HFF-Myc (cell line): ENCODE measurements at regions not wholly inside any gene's neighbourhood (a gene's known extent, or its start where the extent isn't known, plus 50 kb on each side); places are given as distances from the start of the nearest gene placed in this dataset.

ENCODE experiments used
- DNase-seq: peaks from one replicate; pipeline ENCODE4 v3.0.0-alpha.2; 2011; ENCODE audit warnings: low read depth; ENCODE audit errors: extremely low read depth
- H3K4me3 ChIP-seq: replicated peaks from 2 replicates; pipeline ENCODE4 v1.5.1; 2011; ENCODE audit warnings: low read depth, mild to moderate bottlenecking, control low read depth, low read length
- TF ChIP-seq, protein P1 (sequence below): IDR thresholded peaks from 2 replicates; pipeline ENCODE4 v1.5.1; 2012; ENCODE audit warnings: mild to moderate bottlenecking, low read depth, low read length, control low read depth; ENCODE audit errors: missing control alignments

DNA sequence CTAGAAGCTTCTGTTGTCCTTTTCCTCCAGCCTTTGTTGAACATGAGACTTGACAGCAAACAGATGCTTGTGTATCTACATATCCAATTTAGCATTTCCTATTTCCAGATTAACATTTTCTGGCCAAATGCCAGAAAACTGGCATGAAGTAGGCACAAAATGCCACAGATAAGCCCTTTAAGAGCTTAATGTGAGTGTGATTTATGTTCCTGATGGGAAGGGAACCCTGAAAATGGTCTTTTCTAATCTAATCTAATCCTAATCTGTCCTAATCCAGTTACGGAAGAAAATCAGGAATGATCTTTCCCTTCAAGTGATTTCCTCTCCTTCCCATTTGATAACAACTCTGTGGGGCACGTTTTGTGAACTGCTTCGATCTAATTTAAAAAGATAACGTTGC is 133.0 kb upstream of the C1QTNF7 start:
- TF ChIP-seq, protein P1, sequence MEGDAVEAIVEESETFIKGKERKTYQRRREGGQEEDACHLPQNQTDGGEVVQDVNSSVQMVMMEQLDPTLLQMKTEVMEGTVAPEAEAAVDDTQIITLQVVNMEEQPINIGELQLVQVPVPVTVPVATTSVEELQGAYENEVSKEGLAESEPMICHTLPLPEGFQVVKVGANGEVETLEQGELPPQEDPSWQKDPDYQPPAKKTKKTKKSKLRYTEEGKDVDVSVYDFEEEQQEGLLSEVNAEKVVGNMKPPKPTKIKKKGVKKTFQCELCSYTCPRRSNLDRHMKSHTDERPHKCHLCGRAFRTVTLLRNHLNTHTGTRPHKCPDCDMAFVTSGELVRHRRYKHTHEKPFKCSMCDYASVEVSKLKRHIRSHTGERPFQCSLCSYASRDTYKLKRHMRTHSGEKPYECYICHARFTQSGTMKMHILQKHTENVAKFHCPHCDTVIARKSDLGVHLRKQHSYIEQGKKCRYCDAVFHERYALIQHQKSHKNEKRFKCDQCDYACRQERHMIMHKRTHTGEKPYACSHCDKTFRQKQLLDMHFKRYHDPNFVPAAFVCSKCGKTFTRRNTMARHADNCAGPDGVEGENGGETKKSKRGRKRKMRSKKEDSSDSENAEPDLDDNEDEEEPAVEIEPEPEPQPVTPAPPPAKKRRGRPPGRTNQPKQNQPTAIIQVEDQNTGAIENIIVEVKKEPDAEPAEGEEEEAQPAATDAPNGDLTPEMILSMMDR: no peak
- DNase-seq: no peak

DNA sequence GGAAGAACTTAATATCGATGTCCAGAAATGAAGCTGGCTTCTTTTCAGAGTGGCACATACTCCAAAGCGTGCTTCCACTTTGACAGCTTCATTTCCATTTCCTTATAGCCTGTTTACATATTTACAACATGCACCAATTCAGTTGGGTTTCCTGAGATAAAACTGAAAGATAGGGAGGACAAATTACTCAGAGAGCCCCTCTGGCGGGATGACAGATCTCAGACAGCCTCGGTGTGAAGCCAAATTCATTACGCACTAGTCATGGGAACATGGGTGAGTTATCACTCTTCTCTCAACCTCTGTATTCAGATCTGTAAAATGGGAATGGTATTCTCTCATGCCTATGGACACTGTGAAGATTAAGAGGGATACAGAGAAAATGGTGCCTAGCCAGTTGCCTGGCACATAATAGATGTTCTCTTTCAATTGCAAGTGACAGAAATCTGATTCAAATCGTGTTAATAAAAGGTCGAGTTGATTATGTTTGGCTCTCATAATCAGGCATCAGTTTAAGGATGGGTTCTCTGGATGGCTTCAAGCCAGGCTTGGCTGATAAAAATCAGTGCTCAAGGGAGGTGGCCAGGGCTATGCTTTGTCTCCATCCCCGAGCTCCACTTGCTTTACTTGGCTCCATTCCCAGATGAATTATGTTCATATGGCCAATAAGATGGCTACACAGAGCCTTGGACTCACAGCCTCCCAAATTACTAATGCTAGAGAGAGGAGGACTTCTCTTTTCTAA is 132.2 kb upstream of the C1QTNF7 start:
- DNase-seq: peak; percentile 20
- TF ChIP-seq, protein P1: no peak
- no peak overlapping the region for H3K4me3 ChIP-seq

More for the DNA sequence above, 133.0 kb upstream of the C1QTNF7 start:
- H3K4me3 ChIP-seq: no peak overlapping the region

DNA sequence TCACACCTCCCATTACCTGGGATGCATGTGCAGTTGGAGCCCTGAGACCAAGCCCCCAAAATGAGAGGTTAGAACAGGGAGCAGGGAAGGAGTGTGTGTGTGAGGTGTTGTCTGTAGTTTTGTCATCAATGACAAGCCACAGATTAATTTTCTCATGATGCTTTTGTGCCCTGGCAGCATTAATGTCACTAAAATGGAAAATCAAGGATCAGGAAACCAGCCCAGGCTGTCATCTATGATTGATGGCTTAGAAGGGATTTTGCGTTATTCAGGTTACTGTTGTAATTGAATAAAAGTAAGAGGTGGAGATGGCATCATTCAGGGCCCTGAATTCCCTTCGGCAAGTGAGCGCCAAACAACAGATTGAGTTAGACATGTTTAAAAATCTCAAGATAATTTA is 130.5 kb upstream of the C1QTNF7 start:
- TF ChIP-seq, protein P1: no peak
- H3K4me3 ChIP-seq: no peak overlapping the region
- DNase-seq: no peak

DNA sequence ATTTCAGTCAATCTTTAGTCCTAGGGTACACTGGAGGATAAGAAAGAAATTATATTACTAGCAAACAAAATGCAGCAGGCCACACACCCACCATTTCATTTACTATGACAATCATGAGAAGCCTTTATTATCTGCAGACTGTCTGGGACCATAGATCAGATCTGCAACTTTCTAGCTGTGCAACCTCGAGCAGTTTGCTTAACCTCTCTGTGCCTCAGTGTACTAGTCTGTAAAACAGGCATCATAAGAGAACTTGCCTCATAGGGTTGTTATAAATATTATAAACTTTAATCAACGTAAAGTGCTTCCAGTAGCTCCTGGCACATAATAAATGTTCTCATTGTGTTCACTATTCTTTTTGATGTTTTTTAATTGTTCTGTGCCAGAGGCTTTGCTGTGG is 128.2 kb upstream of the C1QTNF7 start:
- TF ChIP-seq, protein P1: no peak
- no peak overlapping the region for H3K4me3 ChIP-seq
- DNase-seq: no peak

DNA sequence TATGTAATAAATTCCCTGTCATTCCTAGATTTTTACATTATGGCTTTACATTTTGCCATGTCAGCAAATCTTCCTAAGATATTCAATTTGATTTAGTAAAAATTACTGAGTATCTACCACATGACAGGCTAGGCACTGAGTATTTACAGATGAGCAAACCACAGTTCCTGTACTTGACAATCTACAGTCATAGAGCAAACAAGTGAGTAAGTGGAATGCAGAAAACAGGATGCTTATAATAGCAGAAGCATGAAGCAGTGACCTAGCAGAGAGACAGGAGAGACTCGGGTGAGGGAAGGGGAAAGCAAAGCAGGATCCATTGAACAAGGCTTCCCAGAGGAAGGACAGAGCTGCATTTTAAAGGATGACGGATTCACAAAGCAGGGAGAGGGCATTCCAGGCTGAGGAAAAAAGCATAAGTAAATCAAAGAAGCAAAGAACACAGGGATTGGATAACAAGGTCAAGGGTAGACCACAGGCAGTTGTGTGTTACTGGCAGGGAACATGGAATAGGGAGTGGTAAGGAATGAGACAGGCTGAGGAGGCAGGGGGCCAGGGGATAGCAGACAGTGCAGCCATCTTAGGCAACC is 124.7 kb upstream of the C1QTNF7 start:
- TF ChIP-seq, protein P1: no peak
- peak; percentile 63 for DNase-seq
- H3K4me3 ChIP-seq: no peak overlapping the region

DNA sequence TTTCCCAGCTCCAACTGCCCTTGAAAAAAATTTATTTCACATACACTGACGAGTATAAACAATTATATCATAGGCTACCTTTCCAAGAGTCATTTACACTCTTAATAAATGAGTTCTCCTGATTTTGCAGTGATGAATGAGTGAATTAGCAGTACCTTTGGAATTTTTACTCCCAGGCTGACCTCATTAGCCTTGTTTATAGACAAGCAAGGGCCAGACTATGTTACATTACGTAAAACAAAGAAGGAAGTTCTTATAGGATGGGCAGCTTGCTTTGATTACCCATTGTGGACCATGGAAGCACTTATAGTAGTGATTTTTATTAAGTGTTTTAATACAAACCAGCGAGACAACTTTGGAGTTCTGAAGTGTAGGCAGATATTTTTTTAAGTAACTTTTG is 112.9 kb upstream of the C1QTNF7 start:
- no peak for DNase-seq
- TF ChIP-seq, protein P1: no peak
- H3K4me3 ChIP-seq: no peak overlapping the region
